Vagina (tissue), 2 donors: ENCODE measurements at regions not wholly inside any gene's neighbourhood (a gene's known extent, or its start where the extent isn't known, plus 50 kb on each side); places are given as distances from the start of the nearest gene placed in this dataset.

Source experiments
- DNase-seq, 2 donors: peaks; one replicate each; pipeline ENCODE4 v3.0.0-alpha.2; 2017; ENCODE audit errors: extremely low spot score in 2 of 2
- H3K27ac ChIP-seq: fragments of 200-600 bp; sonication (generic); one replicate; pipeline ENCODE4 v1.5.1; 2019
- H3K27me3 ChIP-seq: fragments of 200-600 bp; sonication (generic); one replicate; pipeline ENCODE4 v1.5.1; 2019
- H3K36me3 ChIP-seq, 2 donors: fragments of 200-600 bp; sonication (generic); one replicate each; pipeline ENCODE4 v1.5.1; 2017 to 2019
- H3K4me1 ChIP-seq: fragments of 200-600 bp; sonication (generic); one replicate; pipeline ENCODE4 v1.5.1; 2019
- H3K4me3 ChIP-seq, 2 donors: fragments of 200-600 bp; sonication (generic); 1 replicate in 1 of 2; 2 replicates in 1 of 2; pipeline ENCODE4 v1.5.1; 2016 to 2019
- H3K9me3 ChIP-seq: fragments of 200-600 bp; sonication (generic); one replicate; pipeline ENCODE4 v1.5.1; 2019
- POLR2A ChIP-seq, 2 donors: fragments of 450-650 bp; IDR thresholded peaks; one replicate each; pipeline ENCODE4 v1.6.1; 2017; ENCODE audit warnings: antibody characterized with exemption in 2 of 2, mild to moderate bottlenecking in 2 of 2, moderate library complexity in 2 of 2
- POLR2AphosphoS5 ChIP-seq, 2 donors: sonication (generic); formaldehyde crosslinking; IDR thresholded peaks; one replicate each; pipeline ENCODE4 v1.9.0; 2017; ENCODE audit warnings: antibody characterized with exemption in 2 of 2, mild to moderate bottlenecking in 2 of 2, low read depth in 1 of 2; ENCODE audit not compliant: insufficient read depth in 1 of 2
- intact Hi-C: fragments of 100-400 bp; cut with DNase I; formaldehyde crosslinking; loops from one replicate; pipeline ENCODE4 v1.15.1; 2023
- TF ChIP-seq, protein P1 (sequence below), 3 experiments: fragments of 450-650 bp in 2 of 3; fragments of 200-600 bp in 1 of 3; sonication (generic) in 1 of 3; IDR thresholded peaks; one replicate each; pipeline ENCODE4 v1.5.1; 2017 to 2019; ENCODE audit warnings: antibody characterized with exemption in 3 of 3, mild to moderate bottlenecking in 2 of 3, moderate library complexity in 2 of 3

DNA sequence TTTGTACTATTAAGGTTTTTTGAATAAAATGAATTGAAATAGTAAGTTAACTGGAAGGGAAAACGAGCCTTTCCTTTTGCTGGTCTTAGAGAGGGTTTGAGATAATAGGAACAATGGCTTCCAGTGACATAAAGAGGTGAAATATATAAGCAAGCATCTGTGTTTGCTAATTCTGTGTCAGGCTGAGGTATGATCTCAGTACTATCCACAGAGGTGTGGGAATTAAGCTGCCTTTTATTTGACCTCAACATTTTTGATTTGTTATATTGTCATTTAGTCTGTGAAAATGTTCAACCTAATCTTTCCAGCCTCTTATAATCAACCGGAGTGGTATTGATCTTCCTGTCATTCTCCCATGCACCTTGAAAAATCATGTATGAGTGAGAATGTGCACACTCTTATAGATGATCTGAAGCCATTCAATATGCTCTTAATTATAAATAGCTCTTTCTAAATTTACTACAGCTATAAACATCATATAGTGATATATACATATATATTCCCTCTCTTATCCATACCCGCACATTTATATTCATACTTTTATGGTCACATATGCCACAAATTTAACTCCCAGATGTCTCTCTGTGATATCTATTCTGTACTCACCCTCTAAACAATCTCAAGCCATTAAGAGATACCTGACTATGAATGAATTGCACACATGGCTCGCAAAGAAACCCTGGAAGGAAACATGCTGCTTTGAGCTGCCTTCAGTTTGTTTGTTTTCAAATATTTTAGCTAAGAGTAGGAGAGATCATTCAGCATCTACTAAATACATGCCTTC lies 754.7 kb upstream of the NRSN1 start:
- TF ChIP-seq POLR2A (IDR thresholded peaks at IDR 0.05) (no peak), POLR2AphosphoS5 (IDR thresholded peaks at IDR 0.05; ENCODE audit: insufficient read depth in 1 of 2, low read depth in 1 of 2) (no peak)
- TF ChIP-seq, protein P1, sequence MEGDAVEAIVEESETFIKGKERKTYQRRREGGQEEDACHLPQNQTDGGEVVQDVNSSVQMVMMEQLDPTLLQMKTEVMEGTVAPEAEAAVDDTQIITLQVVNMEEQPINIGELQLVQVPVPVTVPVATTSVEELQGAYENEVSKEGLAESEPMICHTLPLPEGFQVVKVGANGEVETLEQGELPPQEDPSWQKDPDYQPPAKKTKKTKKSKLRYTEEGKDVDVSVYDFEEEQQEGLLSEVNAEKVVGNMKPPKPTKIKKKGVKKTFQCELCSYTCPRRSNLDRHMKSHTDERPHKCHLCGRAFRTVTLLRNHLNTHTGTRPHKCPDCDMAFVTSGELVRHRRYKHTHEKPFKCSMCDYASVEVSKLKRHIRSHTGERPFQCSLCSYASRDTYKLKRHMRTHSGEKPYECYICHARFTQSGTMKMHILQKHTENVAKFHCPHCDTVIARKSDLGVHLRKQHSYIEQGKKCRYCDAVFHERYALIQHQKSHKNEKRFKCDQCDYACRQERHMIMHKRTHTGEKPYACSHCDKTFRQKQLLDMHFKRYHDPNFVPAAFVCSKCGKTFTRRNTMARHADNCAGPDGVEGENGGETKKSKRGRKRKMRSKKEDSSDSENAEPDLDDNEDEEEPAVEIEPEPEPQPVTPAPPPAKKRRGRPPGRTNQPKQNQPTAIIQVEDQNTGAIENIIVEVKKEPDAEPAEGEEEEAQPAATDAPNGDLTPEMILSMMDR (IDR thresholded peaks at IDR 0.05) = no peak
- intact Hi-C loops = no loop called here
- DNase-seq = no peak
- H3K27ac ChIP-seq = no peak overlapping the region
- H3K4me3 ChIP-seq = no peak overlapping the region
- no peaks in the 10 kb centered on the region for H3K36me3 ChIP-seq
- H3K9me3 ChIP-seq = no peaks in the 10 kb centered on the region
- no peaks in the 10 kb centered on the region for H3K4me1 ChIP-seq
- H3K27me3 ChIP-seq = no peaks in the 10 kb centered on the region

DNA sequence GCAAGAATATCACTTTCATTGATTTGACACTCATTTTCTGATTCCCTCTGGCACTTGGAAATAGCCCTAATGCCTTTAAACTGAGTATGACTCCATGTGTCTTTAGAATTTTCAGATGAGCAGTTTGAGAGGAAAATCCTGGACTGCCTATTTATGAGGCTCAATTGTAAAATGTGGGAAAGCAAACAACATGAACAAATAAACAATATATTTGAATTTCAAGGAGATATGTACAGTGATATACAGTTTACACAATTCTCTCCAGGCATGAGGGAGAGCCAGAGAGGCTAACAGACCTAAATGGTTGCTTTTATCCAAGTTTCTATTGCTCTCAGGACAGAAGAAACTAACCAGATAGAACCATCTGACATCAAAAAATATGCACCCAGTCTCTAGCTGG lies 748.2 kb upstream of the NRSN1 start:
- H3K9me3 ChIP-seq = no peaks in the 10 kb centered on the region
- no peaks in the 10 kb centered on the region for H3K27me3 ChIP-seq
- DNase-seq = no peak
- no peak for TF ChIP-seq POLR2AphosphoS5 (IDR thresholded peaks at IDR 0.05; ENCODE audit: insufficient read depth in 1 of 2, low read depth in 1 of 2)
- no peak for TF ChIP-seq POLR2A (IDR thresholded peaks at IDR 0.05)
- TF ChIP-seq, protein P1 (IDR thresholded peaks at IDR 0.05) = no peak
- no peak overlapping the region for H3K27ac ChIP-seq
- no peaks in the 10 kb centered on the region for H3K4me1 ChIP-seq
- intact Hi-C loops = no loop called here
- no peaks in the 10 kb centered on the region for H3K36me3 ChIP-seq
- H3K4me3 ChIP-seq = no peak overlapping the region

DNA sequence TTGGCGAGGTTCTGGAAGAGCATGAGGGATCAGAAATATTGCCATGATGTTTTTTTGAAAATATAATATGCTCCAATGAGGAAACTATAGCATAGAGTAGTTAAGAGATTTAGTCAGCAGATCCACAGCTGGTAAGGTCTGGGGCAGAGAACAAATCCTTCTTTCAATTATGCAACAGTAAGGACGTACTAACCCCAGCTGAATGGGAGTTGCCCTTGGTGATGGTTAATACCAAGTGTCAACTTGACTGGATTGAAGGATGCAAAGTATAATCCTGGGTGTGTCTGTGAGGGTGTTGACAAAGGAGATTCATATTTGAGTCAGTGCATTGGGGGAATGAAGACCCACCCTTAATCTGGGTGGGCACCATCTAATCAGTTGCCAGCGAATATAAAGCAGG lies 745.5 kb upstream of the NRSN1 start:
- no peaks in the 10 kb centered on the region for H3K4me1 ChIP-seq
- no peak overlapping the region for H3K4me3 ChIP-seq
- no peak overlapping the region for H3K27ac ChIP-seq
- H3K9me3 ChIP-seq = no peaks in the 10 kb centered on the region
- TF ChIP-seq, protein P1 (IDR thresholded peaks at IDR 0.05) = no peak
- TF ChIP-seq POLR2AphosphoS5 (IDR thresholded peaks at IDR 0.05; ENCODE audit: insufficient read depth in 1 of 2, low read depth in 1 of 2) (no peak), POLR2A (IDR thresholded peaks at IDR 0.05) (no peak)
- intact Hi-C loops = no loop called here
- DNase-seq = no peak
- H3K27me3 ChIP-seq = no peaks in the 10 kb centered on the region
- no peaks in the 10 kb centered on the region for H3K36me3 ChIP-seq

DNA sequence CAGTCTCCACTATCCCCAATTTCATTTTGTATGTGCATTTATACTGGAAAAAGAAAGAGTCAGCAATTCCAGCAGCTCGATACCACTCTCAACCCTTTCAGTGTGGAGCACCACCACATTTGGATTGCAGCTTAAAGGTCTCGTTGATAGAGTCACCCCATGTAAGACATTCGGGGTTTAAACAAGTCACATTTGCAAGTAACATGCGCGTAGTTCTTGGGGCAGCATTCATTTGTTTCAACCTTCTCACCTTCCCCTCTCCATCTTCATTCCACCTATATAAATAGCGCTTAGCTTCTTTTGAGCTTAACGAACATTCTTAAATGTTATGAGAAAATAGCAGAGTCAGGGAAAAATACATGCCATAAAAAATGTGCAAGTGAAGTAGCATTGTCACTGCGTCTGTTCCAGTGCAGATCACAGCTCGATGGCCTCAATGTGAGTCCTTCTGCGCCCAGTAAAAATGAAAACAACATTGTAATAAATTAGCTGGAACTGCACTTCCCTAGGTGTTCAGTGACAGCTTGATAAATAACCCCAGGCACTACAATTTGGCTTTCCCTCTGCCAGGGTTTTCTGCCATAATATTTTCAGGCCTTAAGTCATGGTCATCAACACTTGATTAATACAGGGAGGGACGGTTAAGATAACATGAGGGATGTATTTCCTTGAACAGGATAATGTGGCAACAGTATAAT lies 737.8 kb upstream of the NRSN1 start:
- Histone ChIP-seq H3K27me3 (no peaks in the 10 kb centered on the region), H3K4me1 (no peaks in the 10 kb centered on the region), H3K9me3 (no peaks in the 10 kb centered on the region), H3K36me3 (no peaks in the 10 kb centered on the region), H3K27ac (no peak overlapping the region), H3K4me3 (no peak overlapping the region)
- TF ChIP-seq, protein P1 (IDR thresholded peaks at IDR 0.05) = no peak
- TF ChIP-seq POLR2A (IDR thresholded peaks at IDR 0.05) (no peak), POLR2AphosphoS5 (IDR thresholded peaks at IDR 0.05; ENCODE audit: insufficient read depth in 1 of 2, low read depth in 1 of 2) (no peak)
- DNase-seq = no peak
- intact Hi-C loops = no loop called here

DNA sequence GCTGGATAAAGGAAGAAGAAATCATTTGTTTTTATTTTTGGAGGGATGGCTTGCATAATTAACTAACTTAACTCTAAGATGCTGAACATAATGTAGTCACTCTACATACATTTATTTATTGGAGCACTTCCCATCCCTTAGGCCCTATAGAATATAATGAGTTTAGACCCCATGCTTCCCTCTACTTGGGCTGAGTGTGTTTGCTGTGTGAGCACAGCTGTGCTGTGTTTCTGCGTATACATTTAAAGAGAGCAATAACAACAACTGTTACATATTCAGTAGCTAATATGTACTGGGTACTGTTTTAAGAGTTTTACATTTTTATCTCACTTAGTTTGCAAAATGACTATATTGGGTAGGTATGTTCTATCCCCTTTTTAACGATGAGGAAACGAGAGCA lies 736.6 kb upstream of the NRSN1 start:
- no peak for DNase-seq
- TF ChIP-seq, protein P1 (IDR thresholded peaks at IDR 0.05) = no peak
- TF ChIP-seq POLR2AphosphoS5 (IDR thresholded peaks at IDR 0.05; ENCODE audit: insufficient read depth in 1 of 2, low read depth in 1 of 2) = no peak
- TF ChIP-seq POLR2A (IDR thresholded peaks at IDR 0.05) = no peak
- Histone ChIP-seq H3K4me1 (no peaks in the 10 kb centered on the region), H3K36me3 (no peaks in the 10 kb centered on the region), H3K27ac (no peak overlapping the region), H3K9me3 (no peaks in the 10 kb centered on the region), H3K27me3 (no peaks in the 10 kb centered on the region), H3K4me3 (no peak overlapping the region)
- intact Hi-C loops = no loop called here
